GM18508 (cell line): ENCODE measurements at regions not wholly inside any gene's neighbourhood (a gene's known extent, or its start where the extent isn't known, plus 50 kb on each side); places are given as distances from the start of the nearest gene placed in this dataset.

Experiments used
- ATAC-seq: cut with Tn5 transposase; IDR thresholded peaks from one replicate; pipeline ENCODE4 v1.9.1; 2021; ENCODE audit warnings: moderate number of reproducible peaks; ENCODE audit not compliant: insufficient read depth, unreplicated experiment

GRCh38 chr13:62336507-62336906 lies 920.9 kb upstream of the PCDH20 start:
- no peak for ATAC-seq

GRCh38 chr13:62333466-62333865 lies 917.8 kb upstream of the PCDH20 start:
- no peak for ATAC-seq

GRCh38 chr13:62331384-62331783 lies 915.7 kb upstream of the PCDH20 start:
- no peak for ATAC-seq

- ATAC-seq: no peak
Measured at GRCh38 chr13:62327367-62327766, 911.7 kb upstream of the PCDH20 start.

- no peak for ATAC-seq
Measured at GRCh38 chr13:62324842-62325241, 909.2 kb upstream of the PCDH20 start.

GRCh38 chr13:62321895-62322294 lies 906.2 kb upstream of the PCDH20 start:
- ATAC-seq: no peak

GRCh38 chr13:62321139-62321538 lies 905.5 kb upstream of the PCDH20 start:
- no peak for ATAC-seq

- ATAC-seq: no peak
Measured at GRCh38 chr13:62320129-62321108, 904.8 kb upstream of the PCDH20 start.

- no peak for ATAC-seq
Measured at GRCh38 chr13:62309904-62310303, 894.3 kb upstream of the PCDH20 start.

GRCh38 chr13:62305756-62306155 lies 890.1 kb upstream of the PCDH20 start:
- no peak for ATAC-seq

GRCh38 chr13:62302341-62302740 lies 886.7 kb upstream of the PCDH20 start:
- ATAC-seq: no peak

- no peak for ATAC-seq
Measured at GRCh38 chr13:62299988-62300387, 884.3 kb upstream of the PCDH20 start.

- no peak for ATAC-seq
Measured at GRCh38 chr13:62296812-62297211, 881.2 kb upstream of the PCDH20 start.

GRCh38 chr13:62294244-62294643 lies 878.6 kb upstream of the PCDH20 start:
- ATAC-seq: no peak

- no peak for ATAC-seq
Measured at GRCh38 chr13:62292714-62293480, 877.2 kb upstream of the PCDH20 start.

- no peak for ATAC-seq
Measured at GRCh38 chr13:62290542-62290941, 874.9 kb upstream of the PCDH20 start.

- no peak for ATAC-seq
Measured at GRCh38 chr13:62287764-62288163, 872.1 kb upstream of the PCDH20 start.

- ATAC-seq: no peak
Measured at GRCh38 chr13:62280590-62280989, 864.9 kb upstream of the PCDH20 start.

GRCh38 chr13:62278271-62278670 lies 862.6 kb upstream of the PCDH20 start:
- no peak for ATAC-seq

GRCh38 chr13:62251734-62252133 lies 836.1 kb upstream of the PCDH20 start:
- ATAC-seq: no peak

GRCh38 chr13:62250501-62251201 lies 835.0 kb upstream of the PCDH20 start:
- ATAC-seq: no peak
